GM12878 (cell line): ENCODE measurements at regions not wholly inside any gene's neighbourhood (a gene's known extent, or its start where the extent isn't known, plus 50 kb on each side); places are given as distances from the start of the nearest gene placed in this dataset.

Experiments
- ATAC-seq: fragments of 200-7000 bp; cut with Tn5 transposase; 3 replicates; pipeline ENCODE4 v1.9.1; 2020; ENCODE audit warnings: mild to moderate bottlenecking, moderate library complexity
- BruUV-seq: library from RNA; stranded (reverse); fragments of 400-500 nt; replicated peaks from 2 replicates; lab custom pipeline; 2021; lab: Mats Ljungman, UMichigan
- CTCF ChIA-PET: fragments of 300-600 bp; sonication (Branson Sonifier 250); formaldehyde crosslinking; extraction: SDS; loops from one replicate; lab custom pipeline; 2021; ENCODE audit warnings: inconsistent platforms; lab: Yijun Ruan, JAX
- POLR2A ChIA-PET: fragments of 350-600 bp; formaldehyde crosslinking; extraction: SDS; loops from one replicate; lab custom pipeline; 2021; ENCODE audit warnings: inconsistent platforms; lab: Charles Lee
- RAD21 ChIA-PET: fragments of 300-600 bp; sonication (Branson Sonifier 250); formaldehyde crosslinking; loops from one replicate; lab custom pipeline; 2023; ENCODE audit warnings: antibody characterized with exemption; ENCODE audit not compliant: unreplicated experiment; lab: Charles Lee
- SMC1A ChIA-PET: fragments of 300-600 bp; sonication (Branson Sonifier 250); formaldehyde crosslinking; loops from one replicate; lab custom pipeline; 2023; ENCODE audit not compliant: unreplicated experiment, uncharacterized antibody; lab: Charles Lee
- DNase-seq: peaks from one replicate; pipeline ENCODE4 v3.0.0-alpha.2; 2011; ENCODE audit warnings: low read depth, low spot score
- FAIRE-seq: peaks from 3 replicates; lab custom pipeline; 2011; peaks lifted over from hg19 to GRCh38; lab: Jason Lieb, UNC
- H2AFZ ChIP-seq: 2 replicates; pipeline ENCODE4 v1.6.0; 2011; ENCODE audit warnings: low read depth, low read length, control low read depth; ENCODE audit not compliant: control insufficient read depth
- H3K27ac ChIP-seq: 2 replicates; pipeline ENCODE4 v1.5.1; 2011; ENCODE audit warnings: control low read depth; ENCODE audit not compliant: control insufficient read depth, insufficient read depth
- H3K27me3 ChIP-seq, 2 experiments: replicated peaks in 1 of 2; 2 replicates each; pipeline versions ENCODE4 v1.6.0 to v1.6.1; 2011; ENCODE audit warnings: low read length in 1 of 2; ENCODE audit not compliant: control insufficient read depth in 2 of 2, insufficient read depth in 2 of 2
- H3K36me3 ChIP-seq, 2 experiments: 2 replicates each; pipeline ENCODE4 v1.5.1; 2011; ENCODE audit warnings: low read length in 1 of 2; ENCODE audit not compliant: control insufficient read depth in 2 of 2, insufficient read depth in 2 of 2
- H3K4me1 ChIP-seq: 2 replicates; pipeline ENCODE4 v1.6.1; 2011; ENCODE audit warnings: mild to moderate bottlenecking, low read length, moderate library complexity, mixed read lengths; ENCODE audit not compliant: control insufficient read depth, insufficient read depth
- H3K4me2 ChIP-seq: 2 replicates; pipeline ENCODE4 v1.6.0; 2011; ENCODE audit warnings: control low read depth; ENCODE audit not compliant: control insufficient read depth, insufficient read depth
- H3K4me3 ChIP-seq: fragments of 200-600 bp; sonication (generic); 2 replicates; pipeline ENCODE4 v1.5.1; 2016
- H3K79me2 ChIP-seq: 2 replicates; pipeline ENCODE4 v1.6.0; 2011; ENCODE audit warnings: low read length; ENCODE audit not compliant: control insufficient read depth, insufficient read depth
- H3K9ac ChIP-seq: 2 replicates; pipeline ENCODE4 v1.8.0; 2011; ENCODE audit warnings: low read length, control low read depth, mixed read lengths; ENCODE audit not compliant: control insufficient read depth, insufficient read depth
- H3K9me3 ChIP-seq: replicated peaks from 3 replicates; pipeline ENCODE4 v1.5.1; 2011; ENCODE audit warnings: mild to moderate bottlenecking, low read length; ENCODE audit not compliant: control insufficient read depth, insufficient read depth
- H4K20me1 ChIP-seq: 2 replicates; pipeline ENCODE4 v1.6.0; 2011; ENCODE audit not compliant: control insufficient read depth, insufficient read depth
- BRCA1 ChIP-seq: IDR thresholded peaks from 2 replicates; pipeline ENCODE4 v1.6.1; 2011; ENCODE audit warnings: low read depth, low read length, improper control_type of control experiment
- EGR1 ChIP-seq, 2 experiments: IDR thresholded peaks; 1 replicate in 1 of 2; 2 replicates in 1 of 2; pipeline ENCODE4 v1.6.1; 2011 to 2012; ENCODE audit warnings: low read depth in 2 of 2, low read length in 2 of 2, borderline replicate concordance in 1 of 2, mild to moderate bottlenecking in 1 of 2, moderate library complexity in 1 of 2
- ESRRA ChIP-seq: IDR thresholded peaks from 2 replicates; pipeline ENCODE4 v1.6.1; 2012; ENCODE audit warnings: mild to moderate bottlenecking, low read length, improper control_type of control experiment
- NBN ChIP-seq: fragments of 450-650 bp; IDR thresholded peaks from 2 replicates; pipeline ENCODE4 v1.6.1; 2016
- RCOR1 ChIP-seq: conservative IDR thresholded peaks from 2 replicates; pipeline ENCODE4 v1.6.1; 2012; ENCODE audit warnings: low read depth, low read length, improper control_type of control experiment
- SUPT20H ChIP-seq: IDR thresholded peaks from 2 replicates; pipeline ENCODE4 v1.6.1; 2011; ENCODE audit warnings: low read depth, mild to moderate bottlenecking, low read length, moderate library complexity, borderline replicate concordance; ENCODE audit not compliant: control insufficient read depth
- WGBS: methylation state at CpG from one replicate; pipeline ENCODE4 v1.1.6; 2016; ENCODE audit warnings: low lambda C conversion rate; ENCODE audit not compliant: insufficient replicate concordance, insufficient coverage; ENCODE audit errors: missing lambda C conversion rate; 5-methylcytosine and 5-hydroxymethylcytosine counted together
- in situ Hi-C: fragments of 300-500 bp; cut with MboI; formaldehyde crosslinking; loops from 9 replicates; pipeline ENCODE4 v1.14.3; 2018; ENCODE audit warnings: mixed read lengths
- intact Hi-C: fragments of 100-400 bp; cut with micrococcal nuclease; formaldehyde crosslinking; loops from one replicate; pipeline ENCODE4 v1.14.2; 2022; ENCODE audit not compliant: unreplicated experiment
- TF ChIP-seq, protein P1 (sequence below): fragments of 150-350 bp; IDR thresholded peaks from 2 replicates; pipeline ENCODE4 v1.6.1; 2016; ENCODE audit warnings: low read depth, low read length
- TF ChIP-seq, protein P2 (sequence below): IDR thresholded peaks from 2 replicates; pipeline ENCODE4 v1.6.1; 2012; ENCODE audit warnings: improper control_type of control experiment, low read depth, low read length; ENCODE audit not compliant: insufficient replicate concordance
- TF ChIP-seq, protein P3 (sequence below): IDR thresholded peaks from 2 replicates; pipeline ENCODE4 v1.6.1; 2012; ENCODE audit warnings: low read depth, low read length, improper control_type of control experiment

DNA sequence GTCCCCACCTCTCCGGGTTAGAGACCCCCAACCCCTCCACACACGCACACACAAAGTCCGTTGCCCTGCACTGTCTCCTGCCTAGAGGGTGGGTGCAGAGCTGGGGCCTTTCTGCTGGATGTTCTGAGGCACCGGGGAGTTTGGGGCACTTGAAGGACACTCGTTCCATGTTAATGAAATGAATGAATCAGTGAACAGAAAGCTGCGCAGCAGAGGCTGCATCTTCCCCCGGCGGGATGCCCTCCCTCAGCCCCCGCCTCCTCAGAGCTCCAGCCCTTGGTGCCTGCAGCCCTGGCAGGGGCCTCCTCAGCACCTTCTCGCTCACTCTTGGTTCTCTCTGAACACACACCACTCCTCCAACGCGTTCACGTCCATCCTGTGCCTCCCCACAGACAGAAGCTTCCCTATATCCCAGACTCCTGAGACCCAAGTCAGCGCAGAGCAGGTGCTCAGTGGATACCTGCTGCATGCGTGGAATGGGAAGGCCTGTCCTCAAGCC, 611.9 kb downstream of the TBC1D22A start (continued):
- no peak for TF ChIP-seq ESRRA
- no peak for TF ChIP-seq RCOR1
- TF ChIP-seq, protein P1, sequence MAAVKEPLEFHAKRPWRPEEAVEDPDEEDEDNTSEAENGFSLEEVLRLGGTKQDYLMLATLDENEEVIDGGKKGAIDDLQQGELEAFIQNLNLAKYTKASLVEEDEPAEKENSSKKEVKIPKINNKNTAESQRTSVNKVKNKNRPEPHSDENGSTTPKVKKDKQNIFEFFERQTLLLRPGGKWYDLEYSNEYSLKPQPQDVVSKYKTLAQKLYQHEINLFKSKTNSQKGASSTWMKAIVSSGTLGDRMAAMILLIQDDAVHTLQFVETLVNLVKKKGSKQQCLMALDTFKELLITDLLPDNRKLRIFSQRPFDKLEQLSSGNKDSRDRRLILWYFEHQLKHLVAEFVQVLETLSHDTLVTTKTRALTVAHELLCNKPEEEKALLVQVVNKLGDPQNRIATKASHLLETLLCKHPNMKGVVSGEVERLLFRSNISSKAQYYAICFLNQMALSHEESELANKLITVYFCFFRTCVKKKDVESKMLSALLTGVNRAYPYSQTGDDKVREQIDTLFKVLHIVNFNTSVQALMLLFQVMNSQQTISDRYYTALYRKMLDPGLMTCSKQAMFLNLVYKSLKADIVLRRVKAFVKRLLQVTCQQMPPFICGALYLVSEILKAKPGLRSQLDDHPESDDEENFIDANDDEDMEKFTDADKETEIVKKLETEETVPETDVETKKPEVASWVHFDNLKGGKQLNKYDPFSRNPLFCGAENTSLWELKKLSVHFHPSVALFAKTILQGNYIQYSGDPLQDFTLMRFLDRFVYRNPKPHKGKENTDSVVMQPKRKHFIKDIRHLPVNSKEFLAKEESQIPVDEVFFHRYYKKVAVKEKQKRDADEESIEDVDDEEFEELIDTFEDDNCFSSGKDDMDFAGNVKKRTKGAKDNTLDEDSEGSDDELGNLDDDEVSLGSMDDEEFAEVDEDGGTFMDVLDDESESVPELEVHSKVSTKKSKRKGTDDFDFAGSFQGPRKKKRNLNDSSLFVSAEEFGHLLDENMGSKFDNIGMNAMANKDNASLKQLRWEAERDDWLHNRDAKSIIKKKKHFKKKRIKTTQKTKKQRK: no peak
- TF ChIP-seq EGR1 (IDR thresholded peaks at IDR 0.05; ENCODE audit: borderline replicate concordance in 1 of 2, low read depth in 2 of 2, low read length in 2 of 2): no peak
- no peak for TF ChIP-seq NBN

DNA sequence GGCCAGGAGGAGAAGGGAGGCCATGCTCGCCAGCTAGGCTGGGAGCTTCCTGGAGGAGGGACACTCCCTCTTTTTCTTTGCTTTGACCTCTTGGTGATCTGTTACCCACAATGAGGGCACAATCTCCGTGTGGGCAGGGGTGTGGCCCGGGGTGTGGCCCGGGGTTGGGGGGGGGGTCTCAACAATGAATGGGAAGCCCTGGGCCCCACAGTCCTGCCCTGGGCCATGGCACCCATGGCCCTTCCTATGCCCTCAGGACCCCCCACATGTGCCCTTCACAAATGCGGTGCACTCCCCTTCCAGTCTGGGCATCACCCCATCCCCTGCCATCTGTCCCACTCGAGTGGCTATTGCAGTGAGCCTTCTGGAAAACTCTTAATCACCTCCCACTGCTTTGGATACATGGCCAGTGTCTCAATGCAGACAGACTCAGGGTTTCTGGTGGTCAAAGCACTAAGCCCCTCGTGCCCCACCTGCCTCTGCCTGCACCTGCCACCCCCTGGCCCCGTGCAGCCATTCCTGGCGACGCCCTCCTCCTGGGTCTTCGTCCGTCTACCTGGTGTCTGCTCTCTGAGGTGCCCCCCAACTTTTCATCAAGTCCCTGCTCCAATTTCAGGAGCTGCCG, 611.3 kb downstream of the TBC1D22A start:
- H3K79me2 ChIP-seq: no peaks in the 10 kb centered on the region
- 35% methylated on average over 12 of the region's 13 CpGs for WGBS
- no peak overlapping the region for H3K4me2 ChIP-seq
- intact Hi-C loops: no loop called here
- no peak overlapping the region for H3K9ac ChIP-seq
- no peaks in the 10 kb centered on the region for H4K20me1 ChIP-seq
- H3K4me3 ChIP-seq: no peak overlapping the region
- CTCF ChIA-PET: no interaction called here
- no peaks in the 10 kb centered on the region for H3K36me3 ChIP-seq
- H3K27me3 ChIP-seq: no peaks in the 10 kb centered on the region
- no peak overlapping the region for H2AFZ ChIP-seq
- H3K9me3 ChIP-seq: no peaks in the 10 kb centered on the region; the same call in 2 of the 3 replicates
- SMC1A ChIA-PET: no interaction called here
- H3K4me1 ChIP-seq: no peaks in the 10 kb centered on the region
- POLR2A ChIA-PET: no interaction called here
- in situ Hi-C loops: no loop called here
- no TSS peak for BruUV-seq
- no peak for FAIRE-seq
- RAD21 ChIA-PET: no interaction called here
- DNase-seq: no peak
- ATAC-seq: no peak
- H3K27ac ChIP-seq: no peak overlapping the region
- TF ChIP-seq SUPT20H (no peak), BRCA1 (no peak)
- TF ChIP-seq, protein P2, sequence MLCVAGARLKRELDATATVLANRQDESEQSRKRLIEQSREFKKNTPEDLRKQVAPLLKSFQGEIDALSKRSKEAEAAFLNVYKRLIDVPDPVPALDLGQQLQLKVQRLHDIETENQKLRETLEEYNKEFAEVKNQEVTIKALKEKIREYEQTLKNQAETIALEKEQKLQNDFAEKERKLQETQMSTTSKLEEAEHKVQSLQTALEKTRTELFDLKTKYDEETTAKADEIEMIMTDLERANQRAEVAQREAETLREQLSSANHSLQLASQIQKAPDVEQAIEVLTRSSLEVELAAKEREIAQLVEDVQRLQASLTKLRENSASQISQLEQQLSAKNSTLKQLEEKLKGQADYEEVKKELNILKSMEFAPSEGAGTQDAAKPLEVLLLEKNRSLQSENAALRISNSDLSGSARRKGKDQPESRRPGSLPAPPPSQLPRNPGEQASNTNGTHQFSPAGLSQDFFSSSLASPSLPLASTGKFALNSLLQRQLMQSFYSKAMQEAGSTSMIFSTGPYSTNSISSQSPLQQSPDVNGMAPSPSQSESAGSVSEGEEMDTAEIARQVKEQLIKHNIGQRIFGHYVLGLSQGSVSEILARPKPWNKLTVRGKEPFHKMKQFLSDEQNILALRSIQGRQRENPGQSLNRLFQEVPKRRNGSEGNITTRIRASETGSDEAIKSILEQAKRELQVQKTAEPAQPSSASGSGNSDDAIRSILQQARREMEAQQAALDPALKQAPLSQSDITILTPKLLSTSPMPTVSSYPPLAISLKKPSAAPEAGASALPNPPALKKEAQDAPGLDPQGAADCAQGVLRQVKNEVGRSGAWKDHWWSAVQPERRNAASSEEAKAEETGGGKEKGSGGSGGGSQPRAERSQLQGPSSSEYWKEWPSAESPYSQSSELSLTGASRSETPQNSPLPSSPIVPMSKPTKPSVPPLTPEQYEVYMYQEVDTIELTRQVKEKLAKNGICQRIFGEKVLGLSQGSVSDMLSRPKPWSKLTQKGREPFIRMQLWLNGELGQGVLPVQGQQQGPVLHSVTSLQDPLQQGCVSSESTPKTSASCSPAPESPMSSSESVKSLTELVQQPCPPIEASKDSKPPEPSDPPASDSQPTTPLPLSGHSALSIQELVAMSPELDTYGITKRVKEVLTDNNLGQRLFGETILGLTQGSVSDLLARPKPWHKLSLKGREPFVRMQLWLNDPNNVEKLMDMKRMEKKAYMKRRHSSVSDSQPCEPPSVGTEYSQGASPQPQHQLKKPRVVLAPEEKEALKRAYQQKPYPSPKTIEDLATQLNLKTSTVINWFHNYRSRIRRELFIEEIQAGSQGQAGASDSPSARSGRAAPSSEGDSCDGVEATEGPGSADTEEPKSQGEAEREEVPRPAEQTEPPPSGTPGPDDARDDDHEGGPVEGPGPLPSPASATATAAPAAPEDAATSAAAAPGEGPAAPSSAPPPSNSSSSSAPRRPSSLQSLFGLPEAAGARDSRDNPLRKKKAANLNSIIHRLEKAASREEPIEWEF: no peak
- TF ChIP-seq, protein P3, sequence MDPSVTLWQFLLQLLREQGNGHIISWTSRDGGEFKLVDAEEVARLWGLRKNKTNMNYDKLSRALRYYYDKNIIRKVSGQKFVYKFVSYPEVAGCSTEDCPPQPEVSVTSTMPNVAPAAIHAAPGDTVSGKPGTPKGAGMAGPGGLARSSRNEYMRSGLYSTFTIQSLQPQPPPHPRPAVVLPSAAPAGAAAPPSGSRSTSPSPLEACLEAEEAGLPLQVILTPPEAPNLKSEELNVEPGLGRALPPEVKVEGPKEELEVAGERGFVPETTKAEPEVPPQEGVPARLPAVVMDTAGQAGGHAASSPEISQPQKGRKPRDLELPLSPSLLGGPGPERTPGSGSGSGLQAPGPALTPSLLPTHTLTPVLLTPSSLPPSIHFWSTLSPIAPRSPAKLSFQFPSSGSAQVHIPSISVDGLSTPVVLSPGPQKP: no peak
